GM13976 (cell line): ENCODE measurements at regions not wholly inside any gene's neighbourhood (a gene's known extent, or its start where the extent isn't known, plus 50 kb on each side); places are given as distances from the start of the nearest gene placed in this dataset.

Source experiments
- DNase-seq: peaks from one replicate; pipeline ENCODE4 v3.0.0; 2012; ENCODE audit warnings: low spot score
- in situ Hi-C: fragments of 300-500 bp; cut with MboI; formaldehyde crosslinking; loops from one replicate; pipeline ENCODE4 v1.12.0; 2022; ENCODE audit warnings: low sequenced_read_pairs, mixed read lengths, inconsistent platforms; ENCODE audit not compliant: unreplicated experiment
- TF ChIP-seq, protein P1 (sequence below): IDR thresholded peaks from 2 replicates; pipeline ENCODE4 v1.5.1; 2012; ENCODE audit warnings: borderline replicate concordance, mild to moderate bottlenecking; ENCODE audit not compliant: insufficient read depth; ENCODE audit errors: extremely low read depth, missing control alignments, control extremely low read depth

DNA sequence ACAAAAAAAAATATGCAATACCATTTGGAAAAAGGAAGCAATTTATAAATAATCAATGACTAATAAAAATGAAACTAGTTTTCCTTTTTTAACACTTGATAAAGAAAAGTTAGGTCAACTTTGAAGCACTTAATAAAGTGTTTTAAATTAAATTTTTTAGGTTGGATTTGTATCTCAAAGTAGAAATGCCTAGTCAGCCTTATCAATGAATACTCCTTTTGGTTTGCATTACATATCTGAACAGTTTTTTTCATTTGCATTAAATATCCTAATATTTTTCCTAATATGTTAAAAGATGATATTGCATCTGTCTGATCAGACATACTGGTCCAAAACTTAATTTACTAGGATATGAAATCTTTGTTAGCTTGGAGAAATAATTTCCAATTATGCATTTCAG, 155.8 kb upstream of the ZFP42 start:
- TF ChIP-seq, protein P1, sequence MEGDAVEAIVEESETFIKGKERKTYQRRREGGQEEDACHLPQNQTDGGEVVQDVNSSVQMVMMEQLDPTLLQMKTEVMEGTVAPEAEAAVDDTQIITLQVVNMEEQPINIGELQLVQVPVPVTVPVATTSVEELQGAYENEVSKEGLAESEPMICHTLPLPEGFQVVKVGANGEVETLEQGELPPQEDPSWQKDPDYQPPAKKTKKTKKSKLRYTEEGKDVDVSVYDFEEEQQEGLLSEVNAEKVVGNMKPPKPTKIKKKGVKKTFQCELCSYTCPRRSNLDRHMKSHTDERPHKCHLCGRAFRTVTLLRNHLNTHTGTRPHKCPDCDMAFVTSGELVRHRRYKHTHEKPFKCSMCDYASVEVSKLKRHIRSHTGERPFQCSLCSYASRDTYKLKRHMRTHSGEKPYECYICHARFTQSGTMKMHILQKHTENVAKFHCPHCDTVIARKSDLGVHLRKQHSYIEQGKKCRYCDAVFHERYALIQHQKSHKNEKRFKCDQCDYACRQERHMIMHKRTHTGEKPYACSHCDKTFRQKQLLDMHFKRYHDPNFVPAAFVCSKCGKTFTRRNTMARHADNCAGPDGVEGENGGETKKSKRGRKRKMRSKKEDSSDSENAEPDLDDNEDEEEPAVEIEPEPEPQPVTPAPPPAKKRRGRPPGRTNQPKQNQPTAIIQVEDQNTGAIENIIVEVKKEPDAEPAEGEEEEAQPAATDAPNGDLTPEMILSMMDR: no peak
- DNase-seq: no peak
- in situ Hi-C loops: no loop called here

DNA sequence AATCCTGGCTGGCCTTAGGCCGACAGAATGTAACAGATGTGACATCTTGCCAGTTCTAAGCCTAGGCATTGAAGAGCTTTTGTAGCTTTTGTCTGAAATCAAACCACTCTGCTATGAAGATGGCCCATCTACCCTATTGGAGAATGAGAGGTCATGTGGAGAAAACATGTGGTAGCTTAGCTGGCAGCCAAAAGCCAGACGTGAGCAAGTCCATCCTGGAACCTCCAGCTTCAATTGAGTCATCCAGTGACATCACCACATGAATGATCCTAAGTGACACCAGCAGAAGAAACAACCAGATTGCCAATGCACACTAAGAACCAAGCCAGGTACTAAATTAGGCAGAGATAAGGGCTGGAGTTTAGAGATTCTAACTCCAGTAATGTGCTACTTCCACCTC, 154.8 kb upstream of the ZFP42 start:
- in situ Hi-C loops: no loop called here
- DNase-seq: no peak
- TF ChIP-seq, protein P1: no peak

GRCh38 chr4:187849556-187850225, 145.9 kb upstream of the ZFP42 start:
- TF ChIP-seq, protein P1: no peak
- DNase-seq: no peak
- in situ Hi-C loops: no loop called here

- DNase-seq: no peak
- in situ Hi-C loops: no loop called here
- TF ChIP-seq, protein P1: no peak
Observed at GRCh38 chr4:187865914-187866313, 129.7 kb upstream of the ZFP42 start.

DNA sequence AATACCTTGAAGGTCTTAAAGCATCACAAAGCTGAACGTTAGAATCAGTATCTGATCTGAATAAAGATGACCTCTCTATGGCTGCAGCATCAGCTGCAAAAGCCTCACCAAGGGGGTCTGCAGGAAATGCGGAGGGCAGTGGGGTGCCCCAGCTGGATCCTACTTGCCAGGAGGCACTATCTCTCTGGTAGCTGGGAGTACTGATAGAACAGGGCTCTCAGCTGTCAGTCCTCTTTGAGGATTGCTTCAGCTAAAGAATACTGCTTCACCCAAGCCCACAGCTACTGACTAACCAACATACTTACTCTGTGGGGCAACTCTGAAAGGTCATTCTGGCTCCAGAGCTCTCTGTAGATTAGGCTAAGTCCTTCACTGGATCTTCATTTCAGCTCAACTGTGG, 112.5 kb upstream of the ZFP42 start:
- no peak for DNase-seq
- in situ Hi-C loops: no loop called here
- TF ChIP-seq, protein P1: no peak

GRCh38 chr4:187883836-187884475, 111.6 kb upstream of the ZFP42 start:
- no peak for DNase-seq
- in situ Hi-C loops: no loop called here
- TF ChIP-seq, protein P1: no peak
